Transverse colon (tissue), 4 donors: ENCODE measurements at regions not wholly inside any gene's neighbourhood (a gene's known extent, or its start where the extent isn't known, plus 50 kb on each side); places are given as distances from the start of the nearest gene placed in this dataset.

ENCODE experiments used
- EP300 ChIP-seq: sonication (generic); formaldehyde crosslinking; IDR thresholded peaks from one replicate; pipeline ENCODE4 v1.6.1; 2017; ENCODE audit warnings: antibody characterized with exemption, low read depth
- POLR2A ChIP-seq: fragments of 450-650 bp; IDR thresholded peaks from one replicate; pipeline ENCODE4 v1.6.1; 2016; ENCODE audit warnings: antibody characterized with exemption, mild to moderate bottlenecking, moderate library complexity
- POLR2AphosphoS5 ChIP-seq, 3 donors: sonication (generic); formaldehyde crosslinking; IDR thresholded peaks; one replicate each; pipeline ENCODE4 v1.6.1; 2016; ENCODE audit warnings: antibody characterized with exemption in 3 of 3
- TF ChIP-seq, protein P1 (sequence below), 5 experiments: fragments of 200-600 bp in 3 of 5; fragments of 450-650 bp in 2 of 5; sonication (generic) in 3 of 5; IDR thresholded peaks; 1 replicate in 2 of 5; 2 replicates in 3 of 5; pipeline ENCODE4 v1.5.1; 2016 to 2017; ENCODE audit warnings: antibody characterized with exemption in 5 of 5, inconsistent platforms in 3 of 5, mild to moderate bottlenecking in 2 of 5, moderate library complexity in 1 of 5

DNA sequence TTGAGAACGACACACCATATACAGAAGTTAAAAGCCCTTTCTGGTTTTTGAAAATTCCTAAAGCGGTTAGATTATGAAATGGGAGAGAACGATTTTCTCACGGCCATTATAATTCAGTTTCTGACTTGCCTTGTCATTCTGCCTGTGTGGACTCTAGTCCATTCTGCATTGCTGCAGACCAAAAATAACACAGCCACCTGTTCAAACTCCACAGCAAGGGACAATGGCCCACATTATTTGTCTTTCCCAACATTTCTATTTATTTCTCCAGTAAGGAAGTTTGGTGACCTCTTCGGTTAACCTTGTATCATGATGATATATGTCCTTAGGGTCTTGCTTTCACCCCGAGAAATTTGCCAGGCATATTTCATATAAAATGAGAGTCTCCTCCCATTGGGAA is 497.7 kb downstream of the BRINP1 start:
- TF ChIP-seq, protein P1, sequence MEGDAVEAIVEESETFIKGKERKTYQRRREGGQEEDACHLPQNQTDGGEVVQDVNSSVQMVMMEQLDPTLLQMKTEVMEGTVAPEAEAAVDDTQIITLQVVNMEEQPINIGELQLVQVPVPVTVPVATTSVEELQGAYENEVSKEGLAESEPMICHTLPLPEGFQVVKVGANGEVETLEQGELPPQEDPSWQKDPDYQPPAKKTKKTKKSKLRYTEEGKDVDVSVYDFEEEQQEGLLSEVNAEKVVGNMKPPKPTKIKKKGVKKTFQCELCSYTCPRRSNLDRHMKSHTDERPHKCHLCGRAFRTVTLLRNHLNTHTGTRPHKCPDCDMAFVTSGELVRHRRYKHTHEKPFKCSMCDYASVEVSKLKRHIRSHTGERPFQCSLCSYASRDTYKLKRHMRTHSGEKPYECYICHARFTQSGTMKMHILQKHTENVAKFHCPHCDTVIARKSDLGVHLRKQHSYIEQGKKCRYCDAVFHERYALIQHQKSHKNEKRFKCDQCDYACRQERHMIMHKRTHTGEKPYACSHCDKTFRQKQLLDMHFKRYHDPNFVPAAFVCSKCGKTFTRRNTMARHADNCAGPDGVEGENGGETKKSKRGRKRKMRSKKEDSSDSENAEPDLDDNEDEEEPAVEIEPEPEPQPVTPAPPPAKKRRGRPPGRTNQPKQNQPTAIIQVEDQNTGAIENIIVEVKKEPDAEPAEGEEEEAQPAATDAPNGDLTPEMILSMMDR (IDR thresholded peaks at IDR 0.05), result no peak
- TF ChIP-seq POLR2A (no peak), POLR2AphosphoS5 (IDR thresholded peaks at IDR 0.05) (no peak), EP300 (no peak)
